ENCODE measurements at regions not wholly inside any gene's neighbourhood (a gene's known extent, or its start where the extent isn't known, plus 50 kb on each side); places are given as distances from the start of the nearest gene placed in this dataset.

- intact Hi-C loops (cut with micrococcal nuclease): no loop called here
- dilution Hi-C loops (cut with MboI; ENCODE audit: extremely low pct_ligation_motif_present, low sequenced_read_pairs): no loop called here
- FAIRE-seq (no peak), DNase-seq (ENCODE audit: low read depth, low spot score) (no peak)
- no TSS peak for BruUV-seq (replicated peaks)
- H3K4me3 ChIP-seq (replicated peaks in 1 of 3; ENCODE audit: insufficient read depth in 1 of 3, low read depth in 1 of 3, low read length in 3 of 3): no peak overlapping the region
- H3K4me2 ChIP-seq (ENCODE audit: insufficient read depth, low read length): no peak overlapping the region
- H3K27me3 ChIP-seq (ENCODE audit: control insufficient read depth in 2 of 2, insufficient read depth in 2 of 2, low read length in 2 of 2): no peaks in the 10 kb centered on the region
- H3K4me1 ChIP-seq (ENCODE audit: control insufficient read depth, extremely low read depth, insufficient read depth, low read length): no peaks in the 10 kb centered on the region
- no peak overlapping the region for H3K9ac ChIP-seq (replicated peaks; ENCODE audit: extremely low read depth, insufficient read depth, low read length)
- no peaks in the 10 kb centered on the region for H3K79me2 ChIP-seq (ENCODE audit: control insufficient read depth, insufficient read depth, low read length)
- H3K27ac ChIP-seq (ENCODE audit: insufficient read depth, low read depth, low read length): no peak overlapping the region
- POLR2A ChIA-PET: no interaction called here
- no peaks in the 10 kb centered on the region for H3K9me1 ChIP-seq (replicated peaks; ENCODE audit: control insufficient read depth, extremely low read depth, insufficient read depth, low read length)
- H4K20me1 ChIP-seq (replicated peaks; ENCODE audit: control insufficient read depth, extremely low read depth, insufficient read depth, low read length): no peaks in the 10 kb centered on the region
- H3K36me3 ChIP-seq (ENCODE audit: control insufficient read depth in 2 of 2, extremely low read depth in 1 of 2, insufficient read depth in 2 of 2, low read length in 2 of 2): no peaks in the 10 kb centered on the region
- TF ChIP-seq CTCF (IDR thresholded peaks at IDR 0.05; ENCODE audit: extremely low read depth in 1 of 2, insufficient read depth in 1 of 2, low read depth in 1 of 2, low read length in 2 of 2) (no peak), FOS (IDR thresholded peaks at IDR 0.05; ENCODE audit: borderline replicate concordance, insufficient read depth, low read length) (no peak), MAX (IDR thresholded peaks at IDR 0.05; ENCODE audit: insufficient read depth, insufficient read length) (no peak), EZH2 (IDR thresholded peaks at IDR 0.05; ENCODE audit: borderline replicate concordance, low read depth, low read length, severe bottlenecking) (no peak), POLR2A (IDR thresholded peaks at IDR 0.05; ENCODE audit: low read depth, low read length) (no peak), GATA2 (IDR thresholded peaks at IDR 0.05; ENCODE audit: insufficient read depth, insufficient read length, low read depth, low read length) (no peak), JUN (IDR thresholded peaks at IDR 0.05; ENCODE audit: borderline replicate concordance, insufficient read depth, insufficient read length, low read depth) (no peak), POLR2AphosphoS5 (IDR thresholded peaks at IDR 0.05; ENCODE audit: insufficient read depth, low read depth, low read length) (no peak), MYC (IDR thresholded peaks at IDR 0.05; ENCODE audit: low read depth, low read length) (no peak)
- CTCF ChIA-PET: interaction anchor here (2.3 kb wide), 1 partner anchor 37 kb away, joined by 5 read pairs; no protein-coding TSS in a partner anchor
- H3K9me3 ChIP-seq (replicated peaks; ENCODE audit: control insufficient read depth, insufficient read depth, low read length): no peaks in the 10 kb centered on the region
- no peak overlapping the region for H2AFZ ChIP-seq (ENCODE audit: low read depth, low read length)
Measured at GRCh38 chr4:95599777-95600400, 51.1 kb upstream of the UNC5C start.

Data from endothelial cell of umbilical vein (primary cell).